ENCODE measurements at regions not wholly inside any gene's neighbourhood (a gene's known extent, or its start where the extent isn't known, plus 50 kb on each side); places are given as distances from the start of the nearest gene placed in this dataset.
"Not testable (repeated sequence)": the region's sequence is repeated elsewhere in the genome, so short reads cannot be mapped to it uniquely, and the experiment has no call there.

GRCh38 chr16:29212084-29213027 lies 194.2 kb downstream of the NPIPB11 start:
- DNase-seq = peak in 1 of 2 donors; percentile 28

- DNase-seq = not testable (repeated sequence)
These were observed 195.1 kb downstream of the NPIPB11 start for GRCh38 chr16:29211456-29211855.

- DNase-seq = not testable (repeated sequence)
These were observed 196.0 kb downstream of the NPIPB11 start for GRCh38 chr16:29210299-29211150.

GRCh38 chr16:29206120-29206519 lies 200.4 kb downstream of the NPIPB11 start:
- DNase-seq = not testable (repeated sequence)

GRCh38 chr16:29205151-29205550 lies 201.4 kb downstream of the NPIPB11 start:
- DNase-seq = not testable (repeated sequence)

GRCh38 chr16:29204806-29205135 lies 201.7 kb downstream of the NPIPB11 start:
- DNase-seq = no peak

- DNase-seq = not testable (repeated sequence)
These were observed 202.3 kb downstream of the NPIPB11 start for GRCh38 chr16:29203933-29204805.

GRCh38 chr16:29203046-29203932 lies 203.2 kb downstream of the NPIPB11 start:
- not testable (repeated sequence) for DNase-seq

- not testable (repeated sequence) for DNase-seq
These were observed 203.9 kb downstream of the NPIPB11 start for GRCh38 chr16:29202642-29203041.

GRCh38 chr16:29202025-29202632 lies 204.4 kb downstream of the NPIPB11 start:
- not testable (repeated sequence) for DNase-seq

- DNase-seq = not testable (repeated sequence)
These were observed 205.1 kb downstream of the NPIPB11 start for GRCh38 chr16:29201296-29202024.

- not testable (repeated sequence) for DNase-seq
These were observed 205.8 kb downstream of the NPIPB11 start for GRCh38 chr16:29200681-29201080.

GRCh38 chr16:29200135-29200601 lies 206.3 kb downstream of the NPIPB11 start:
- DNase-seq = not testable (repeated sequence)

GRCh38 chr16:29199626-29200025 lies 206.9 kb downstream of the NPIPB11 start:
- DNase-seq = peak in 1 of 2 donors; percentile 23

GRCh38 chr16:29198731-29199521 lies 207.6 kb downstream of the NPIPB11 start:
- no peak for DNase-seq

GRCh38 chr16:29198231-29198630 lies 208.3 kb downstream of the NPIPB11 start:
- DNase-seq = no peak

- DNase-seq = not testable (repeated sequence)
These were observed 208.9 kb downstream of the NPIPB11 start for GRCh38 chr16:29197494-29198100.

GRCh38 chr16:29196746-29197145 lies 209.8 kb downstream of the NPIPB11 start:
- not testable (repeated sequence) for DNase-seq
